GM19438 (cell line): ENCODE measurements at regions not wholly inside any gene's neighbourhood (a gene's known extent, or its start where the extent isn't known, plus 50 kb on each side); places are given as distances from the start of the nearest gene placed in this dataset.
A peak's percentile ranks its signal among the peaks of the same experiment; 100 is the strongest.

ENCODE experiments used
- ATAC-seq: cut with Tn5 transposase; IDR thresholded peaks from one replicate; pipeline ENCODE4 v1.9.1; 2021; ENCODE audit warnings: low read depth; ENCODE audit not compliant: unreplicated experiment

DNA sequence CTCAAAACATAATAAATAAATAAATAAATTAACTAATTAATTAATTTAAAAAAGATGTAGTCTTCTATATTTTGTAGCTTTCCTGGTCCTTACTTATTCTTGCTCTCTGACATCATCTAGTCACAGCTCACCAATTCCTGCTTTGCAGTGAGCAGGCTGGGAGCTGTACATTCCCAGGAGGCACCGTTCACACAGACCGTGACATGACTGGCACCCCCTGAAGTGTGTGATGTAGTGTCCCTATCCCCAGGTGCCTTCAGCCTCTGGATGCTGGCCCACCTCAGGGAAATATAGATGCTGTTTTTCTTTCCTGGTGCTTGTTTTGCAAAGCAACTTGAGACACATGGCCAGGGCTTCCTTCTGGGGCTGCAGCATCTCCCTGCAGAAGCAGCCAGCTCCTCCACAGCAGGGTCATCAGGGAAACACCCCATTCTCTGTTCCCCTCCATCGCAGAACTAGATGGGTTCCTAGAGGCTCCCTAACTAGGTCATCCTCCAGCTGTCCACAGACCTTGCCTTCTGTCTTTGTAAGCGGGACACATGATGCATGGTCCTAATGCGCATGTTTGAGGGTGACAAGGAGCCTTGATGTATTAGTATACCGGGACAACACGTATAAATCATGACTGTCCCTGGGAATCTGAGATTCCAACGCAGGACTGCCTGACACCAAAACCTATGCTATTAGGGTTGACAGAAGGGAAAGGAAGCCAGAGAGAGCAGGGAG, 76.4 kb downstream of the RHOB start:
- ATAC-seq, result no peak

DNA sequence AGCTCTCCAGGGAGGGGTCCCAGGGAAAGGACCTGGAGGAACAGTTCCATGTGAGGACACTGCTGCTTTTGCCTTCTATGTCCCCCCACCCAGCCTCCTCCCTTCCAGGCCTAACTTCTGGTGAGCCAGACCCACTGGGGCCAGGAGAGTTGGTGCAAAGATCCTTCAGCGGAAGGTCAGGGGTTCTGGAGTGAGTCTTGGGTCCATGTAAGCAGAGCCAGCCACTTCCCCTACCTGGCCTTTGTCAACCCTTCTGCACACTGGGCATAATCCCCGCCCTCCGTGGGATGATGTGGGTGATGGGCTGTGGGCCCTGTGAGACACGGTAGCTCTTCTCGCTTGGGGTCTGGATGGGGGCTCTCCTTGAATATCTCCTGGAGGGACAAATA, 76.9 kb downstream of the RHOB start:
- no peak for ATAC-seq

DNA sequence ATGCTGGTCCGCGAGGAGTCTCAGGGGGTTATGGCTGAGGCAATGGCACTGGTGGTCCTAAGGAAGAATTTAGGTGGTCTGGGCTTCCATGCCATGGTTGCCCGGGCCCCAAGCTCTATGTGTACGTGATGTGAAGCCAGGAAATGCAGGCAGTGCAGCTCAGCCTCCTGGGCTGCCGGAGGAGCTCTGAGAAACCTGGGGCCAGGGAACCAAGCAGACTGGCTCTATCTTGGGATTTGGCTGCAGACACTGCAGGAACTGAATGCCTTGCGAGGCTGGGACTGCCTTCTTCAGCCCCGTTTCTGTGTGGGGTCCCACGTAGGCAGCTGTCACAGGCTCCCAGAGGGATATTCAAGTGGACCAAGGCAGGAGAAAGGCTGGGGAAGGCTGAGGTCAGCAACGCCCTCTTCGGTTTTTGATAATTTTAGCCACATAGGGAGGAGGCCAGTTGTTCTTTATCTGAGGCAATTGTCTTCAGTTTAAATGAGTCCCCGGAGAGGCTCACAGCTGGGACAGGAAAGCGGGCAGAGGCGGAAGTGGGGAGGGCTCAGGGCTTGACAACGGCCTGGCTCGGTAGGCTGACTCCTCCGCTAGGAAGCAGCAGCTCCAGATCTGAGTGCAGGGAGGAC, 77.7 kb downstream of the RHOB start:
- peak; percentile 81 for ATAC-seq

DNA sequence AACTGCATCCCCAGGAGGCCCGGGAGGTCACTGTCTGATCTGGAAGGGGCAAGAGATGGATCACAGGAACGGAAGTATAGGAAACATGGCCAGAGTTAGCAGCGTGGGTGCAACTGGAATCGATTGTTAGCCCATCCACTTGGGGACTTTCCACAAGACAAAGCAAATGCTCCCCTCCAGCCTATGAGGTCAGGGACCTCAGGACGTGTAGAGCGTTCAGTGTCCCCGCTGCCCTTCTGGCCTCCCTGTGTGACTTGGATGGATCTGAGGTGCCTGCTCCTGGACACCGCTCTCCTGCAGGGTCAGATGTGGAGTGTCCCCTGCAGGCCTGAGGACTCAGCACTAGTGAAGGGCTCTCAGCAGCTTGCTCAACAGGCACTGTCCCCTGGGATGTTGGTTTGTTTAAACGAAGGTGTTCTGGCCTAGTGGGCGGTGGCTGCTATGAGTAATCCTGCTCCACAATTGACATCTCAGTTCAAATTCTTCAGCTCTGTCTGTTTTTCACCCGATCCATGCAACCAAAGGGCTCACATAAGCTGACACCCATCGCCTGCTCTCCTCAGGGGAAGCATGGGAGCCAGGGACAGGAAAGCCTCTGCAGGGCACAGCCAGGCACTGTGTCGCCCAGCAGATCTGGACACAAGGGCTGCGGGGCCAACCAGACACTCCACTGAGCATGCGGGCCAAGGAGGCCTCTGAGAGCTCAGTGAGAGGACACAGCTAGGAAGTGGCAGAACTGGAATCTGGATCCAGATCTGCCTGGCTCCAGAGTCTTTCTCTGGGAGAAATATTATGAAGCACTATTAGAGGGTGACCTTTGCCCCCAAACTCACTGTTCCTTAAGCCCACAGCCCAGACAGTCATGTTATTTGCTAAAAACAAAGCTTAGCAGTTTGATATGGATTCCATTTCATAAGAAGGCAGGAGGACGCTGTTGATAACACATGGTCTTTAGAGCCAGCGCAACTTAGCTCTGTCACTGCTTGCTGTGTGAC, 78.5 kb downstream of the RHOB start:
- peak; percentile 81 for ATAC-seq

GRCh38 chr2:20526160-20526559, 79.3 kb downstream of the RHOB start:
- no peak for ATAC-seq

DNA sequence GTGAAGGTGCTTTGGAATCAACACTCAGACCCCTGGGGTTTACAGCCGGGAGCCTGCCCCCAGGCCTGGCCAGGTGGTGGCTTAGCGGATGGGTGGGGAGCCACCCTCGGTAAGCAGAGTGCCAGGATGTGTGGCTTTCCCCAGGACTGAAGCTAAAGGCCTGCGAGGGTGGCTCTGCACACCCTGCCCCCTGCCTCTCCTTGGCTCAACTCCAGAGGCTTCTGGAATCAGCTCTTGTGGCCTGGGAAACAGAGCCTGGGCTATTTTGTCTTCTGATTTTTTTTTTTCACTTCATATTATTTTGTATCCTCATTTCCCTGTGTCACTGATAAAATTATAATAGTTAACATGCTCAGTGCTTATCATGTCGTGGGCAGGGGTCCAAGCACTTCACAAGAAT, 79.8 kb downstream of the RHOB start:
- no peak for ATAC-seq

DNA sequence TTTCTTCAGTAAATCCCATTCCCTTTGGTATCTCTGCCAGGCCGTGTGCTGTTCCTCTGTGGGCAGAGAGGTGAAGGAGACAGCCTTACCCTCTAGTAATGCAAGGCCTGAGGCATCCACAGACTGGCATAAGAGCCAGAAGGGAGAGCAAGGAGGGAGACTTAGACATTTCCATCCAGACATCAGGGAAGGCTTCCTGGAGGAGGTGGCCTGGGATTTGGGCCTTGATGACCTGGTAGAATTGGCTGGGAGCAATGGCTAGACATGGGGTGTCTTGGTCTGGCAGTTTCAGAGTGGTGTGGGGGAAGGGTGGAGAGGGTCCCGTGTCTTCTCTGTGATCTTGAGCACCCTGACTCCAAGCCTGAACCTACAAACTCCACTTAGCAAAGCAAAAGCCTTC, 81.8 kb downstream of the RHOB start:
- no peak for ATAC-seq

- no peak for ATAC-seq
These were observed 83.6 kb downstream of the RHOB start for GRCh38 chr2:20530520-20530919.

- ATAC-seq, result no peak
These were observed 84.9 kb downstream of the RHOB start for GRCh38 chr2:20531633-20532262.

DNA sequence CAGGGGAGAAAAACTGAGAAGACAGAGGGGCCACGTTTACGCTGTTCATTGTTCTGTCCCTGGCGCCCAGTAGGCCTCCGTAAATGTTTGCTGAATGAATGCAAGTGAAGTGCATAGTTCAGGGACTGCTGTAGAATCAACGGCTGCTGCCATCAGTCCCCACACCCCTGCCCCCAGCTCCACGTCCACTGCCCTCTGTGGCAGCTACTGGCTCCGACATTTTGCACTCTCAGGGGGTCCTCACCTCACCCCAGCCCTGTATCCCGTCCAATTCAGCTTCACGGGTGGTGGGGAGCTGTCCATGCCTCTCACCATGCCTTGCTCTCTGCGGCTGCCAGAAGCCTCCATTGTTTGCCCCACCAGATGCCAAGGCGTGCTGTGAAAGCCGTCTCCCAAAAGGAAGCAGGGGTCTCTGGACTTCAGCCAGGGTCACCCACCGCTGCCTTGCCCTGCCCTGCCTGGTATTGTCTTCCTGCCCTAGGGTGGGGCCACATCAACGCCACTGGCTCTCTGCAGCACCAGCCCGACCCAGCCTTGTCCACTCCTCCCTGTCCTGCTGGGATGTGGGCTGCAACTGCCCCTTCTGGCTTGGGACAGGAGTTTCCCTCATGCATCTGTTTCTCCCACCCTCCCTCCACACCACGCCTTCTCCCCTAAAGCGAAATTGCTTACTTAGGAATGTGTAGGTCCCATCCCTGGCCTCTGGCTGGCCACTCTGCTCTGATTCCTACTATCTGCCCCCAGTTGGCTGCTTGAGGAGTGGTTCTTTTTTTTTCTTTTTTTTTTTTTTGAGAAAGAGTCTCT, 86.0 kb downstream of the RHOB start:
- no peak for ATAC-seq

GRCh38 chr2:20533993-20534622, 87.2 kb downstream of the RHOB start:
- no peak for ATAC-seq

DNA sequence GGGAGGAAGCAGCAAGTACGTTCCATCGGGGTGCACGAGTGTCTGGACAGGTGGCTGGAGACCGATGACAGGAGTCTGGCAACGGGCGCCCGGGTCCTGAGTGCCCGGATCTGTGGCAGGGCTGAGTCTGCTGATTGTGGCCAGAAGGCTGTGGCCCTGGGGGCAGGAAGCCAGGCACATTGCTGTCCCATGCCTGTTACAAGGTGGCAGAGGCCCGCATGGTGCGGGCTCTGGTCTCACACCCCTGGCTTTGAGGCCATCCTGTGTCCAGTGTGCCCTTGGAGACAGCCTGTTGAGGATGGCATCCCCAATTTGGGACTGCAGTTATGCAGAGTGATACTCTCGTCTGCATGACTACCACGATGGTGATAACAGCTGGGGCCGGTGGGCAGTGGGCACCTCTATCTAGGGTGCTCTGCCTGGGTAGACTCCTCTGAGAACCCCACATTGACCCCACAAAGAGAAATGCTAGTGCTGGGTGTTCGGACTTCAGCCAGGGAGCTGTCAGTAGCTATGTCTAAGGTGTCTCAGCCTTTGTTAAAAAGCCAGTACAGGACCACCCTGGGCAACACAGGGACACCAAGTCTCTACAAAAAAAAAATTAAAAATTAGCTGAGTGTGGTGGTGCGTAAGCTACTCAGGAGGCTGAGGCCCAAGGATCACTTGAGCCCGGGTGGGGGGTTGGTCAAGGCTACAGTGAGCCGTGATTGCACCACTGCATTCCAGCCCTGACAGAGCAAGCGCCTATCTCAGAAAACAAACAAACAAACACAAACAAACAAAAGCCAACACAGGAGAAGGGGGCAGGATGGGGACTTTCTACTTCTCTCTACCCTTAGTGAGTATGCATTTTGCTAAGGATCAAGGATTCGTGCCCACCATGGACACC, 88.3 kb downstream of the RHOB start:
- ATAC-seq, result no peak

GRCh38 chr2:20536619-20537422, 89.9 kb downstream of the RHOB start:
- ATAC-seq, result no peak

DNA sequence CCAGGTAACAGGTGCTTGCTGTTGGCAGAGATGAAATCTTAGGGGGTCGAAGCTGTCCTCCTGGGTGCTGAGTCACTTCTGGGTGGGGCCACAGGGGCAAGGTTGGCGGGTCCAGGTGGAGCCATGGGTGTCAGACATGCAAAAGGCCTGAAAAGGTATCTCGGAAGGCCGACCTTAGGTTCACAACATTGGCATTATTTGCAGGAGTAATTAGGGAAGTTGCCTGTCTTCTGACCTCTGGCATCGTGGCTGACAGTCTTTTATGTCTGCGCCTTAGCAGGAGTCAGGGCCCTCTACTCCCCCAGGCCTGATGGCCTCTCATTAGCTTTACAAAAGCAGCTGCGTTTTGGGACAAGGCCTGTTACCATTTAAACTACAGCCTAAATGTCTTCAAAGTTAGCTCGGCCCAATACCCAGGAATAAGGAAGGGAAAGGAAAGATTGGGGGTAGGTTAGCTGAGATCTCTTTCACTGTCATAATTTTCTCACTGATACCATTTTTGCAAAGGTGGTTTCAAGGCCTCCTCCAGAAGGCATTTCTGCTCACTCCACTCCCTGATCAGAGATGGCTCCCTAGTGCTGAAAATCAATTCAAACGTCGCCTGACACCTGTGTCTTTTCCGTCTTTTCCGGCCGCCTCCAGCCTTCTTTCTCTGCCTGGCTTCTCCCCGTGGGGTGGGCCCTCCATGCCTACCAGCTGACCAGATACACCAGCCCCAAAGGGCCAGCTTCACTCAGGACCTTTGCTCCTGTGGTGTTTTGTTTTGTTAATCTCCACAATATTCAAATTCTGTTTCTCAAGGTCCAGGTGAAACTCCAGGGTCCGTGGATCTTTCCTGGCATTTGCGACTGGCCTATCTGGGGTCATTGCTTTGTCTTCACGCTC, 90.8 kb downstream of the RHOB start:
- ATAC-seq, result no peak

- ATAC-seq, result no peak
These were observed 91.6 kb downstream of the RHOB start for GRCh38 chr2:20538308-20539132.

DNA sequence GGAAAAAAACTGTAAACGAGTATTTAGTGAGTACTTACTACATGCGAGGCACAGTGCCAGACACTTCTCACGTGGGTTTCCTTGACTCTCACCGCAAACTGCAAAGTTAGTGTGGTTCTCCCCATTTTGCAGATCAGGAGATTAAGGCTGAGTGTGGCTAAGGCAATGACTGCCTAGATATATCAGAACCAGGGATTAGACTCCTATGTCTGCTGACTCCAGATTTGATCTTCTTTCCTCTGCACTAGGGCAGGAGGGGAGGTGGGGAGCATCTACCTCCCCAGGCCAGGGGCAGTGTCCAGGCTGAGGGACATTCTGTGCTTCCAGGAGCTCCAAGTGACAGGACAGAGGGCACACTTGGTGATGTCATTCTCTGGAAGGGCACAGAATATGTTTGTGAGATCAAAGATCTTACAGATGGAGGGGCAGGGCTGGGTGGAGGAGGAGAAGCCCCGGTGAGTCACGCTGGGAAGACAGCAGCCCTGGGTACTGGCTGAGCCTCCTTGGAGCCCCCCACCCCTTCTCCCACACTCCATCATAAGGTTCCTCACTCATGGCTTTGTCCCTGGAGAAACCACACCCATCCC, 92.4 kb downstream of the RHOB start:
- ATAC-seq, result no peak
